Kidney tubule cell (primary cell): ENCODE measurements at regions not wholly inside any gene's neighbourhood (a gene's known extent, or its start where the extent isn't known, plus 50 kb on each side); places are given as distances from the start of the nearest gene placed in this dataset.
"Not testable (repeated sequence)": the region's sequence is repeated elsewhere in the genome, so short reads cannot be mapped to it uniquely, and the experiment has no call there.

Experiments used
- DNase-seq: peaks from one replicate; pipeline ENCODE4 v3.0.0-alpha.2; 2018; ENCODE audit warnings: low spot score

GRCh38 chr5:2382776-2383697 is 368.4 kb downstream of the IRX2 start:
- no peak for DNase-seq

DNA sequence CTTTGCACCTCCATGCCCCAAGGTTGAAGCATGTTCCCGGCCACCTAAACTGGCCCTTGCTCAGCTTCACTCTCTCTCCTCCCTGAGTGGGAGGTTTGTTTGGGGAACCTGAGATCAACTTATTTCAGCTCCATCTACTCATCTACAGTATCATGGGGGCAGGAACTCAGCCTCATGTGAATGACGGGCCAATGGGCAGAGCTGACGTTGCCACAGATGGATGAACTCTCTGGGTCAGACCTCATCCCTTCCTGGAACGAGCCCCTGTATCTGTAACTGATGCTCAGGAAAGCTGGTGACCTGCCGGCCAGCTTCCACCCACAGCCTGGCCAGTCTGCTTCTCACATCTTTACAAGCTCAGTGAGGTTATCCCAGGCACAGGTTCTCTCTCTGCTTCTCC is 369.6 kb downstream of the IRX2 start:
- no peak for DNase-seq

DNA sequence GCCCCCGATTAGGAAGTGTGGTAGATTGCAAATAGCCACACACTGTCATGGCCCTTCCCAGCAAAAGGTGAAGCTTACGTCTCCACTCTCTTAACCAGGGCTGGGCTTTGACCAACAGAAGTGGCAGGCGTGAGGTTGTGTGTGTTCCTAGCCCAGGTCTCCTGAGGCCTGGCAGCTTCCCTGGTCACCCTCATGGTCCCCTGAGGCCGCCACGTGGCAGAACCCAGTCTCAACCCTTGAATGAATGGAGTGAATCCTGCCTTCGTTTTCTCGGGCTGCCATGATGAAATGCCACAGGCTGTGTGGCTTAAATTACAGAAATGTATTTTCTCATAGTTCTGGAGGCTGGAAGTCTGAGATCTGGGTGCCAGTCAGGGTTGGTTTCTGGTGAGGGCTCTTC is 370.4 kb downstream of the IRX2 start:
- no peak for DNase-seq

DNA sequence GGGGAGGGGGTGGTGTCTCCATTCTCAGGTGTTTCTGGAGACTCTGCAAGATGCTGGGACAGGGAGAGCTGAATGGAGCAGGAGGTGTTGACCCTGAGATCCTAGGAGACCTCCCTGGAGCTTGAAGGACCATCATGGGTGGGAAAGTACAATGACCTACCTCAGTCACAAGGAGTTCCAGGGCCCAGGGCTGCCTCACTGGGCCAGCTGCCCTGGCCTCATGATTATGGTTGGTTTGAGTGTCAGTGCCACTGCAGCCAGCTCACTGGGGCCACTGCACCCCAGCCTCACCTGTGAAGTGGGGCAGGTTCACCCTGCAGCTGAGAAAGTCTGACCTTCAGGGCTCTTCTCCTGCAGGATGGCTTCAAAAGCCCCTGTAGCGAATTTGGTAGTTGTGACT is 372.5 kb downstream of the IRX2 start:
- DNase-seq: no peak

- no peak for DNase-seq
Measured at GRCh38 chr5:2378108-2378507, 373.4 kb downstream of the IRX2 start.

GRCh38 chr5:2376486-2376885 is 375.0 kb downstream of the IRX2 start:
- no peak for DNase-seq

DNA sequence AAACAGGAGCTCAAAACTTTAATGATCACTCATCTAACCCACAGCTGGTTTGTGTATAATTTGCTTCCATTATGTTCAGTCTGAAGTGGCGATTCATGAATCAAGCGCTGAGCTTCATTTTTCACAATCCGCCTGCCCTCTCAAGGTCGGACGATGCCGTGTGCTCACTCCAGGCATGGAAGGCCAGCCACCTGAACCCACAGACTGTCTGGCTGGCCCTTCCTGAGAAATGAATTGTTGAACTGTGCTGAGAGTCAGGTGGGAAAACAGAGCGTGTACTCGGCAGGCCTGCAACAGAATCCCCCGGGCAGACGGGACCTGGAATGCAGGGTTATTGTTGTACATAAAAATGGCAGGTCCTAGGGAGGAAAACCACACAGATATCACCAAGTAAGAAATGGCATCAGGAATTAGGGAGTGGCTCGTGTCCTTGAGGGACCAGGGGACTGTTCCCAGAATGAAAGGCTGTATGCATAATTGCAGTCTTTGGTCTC is 375.7 kb downstream of the IRX2 start:
- no peak for DNase-seq

- DNase-seq: no peak
Measured at GRCh38 chr5:2375291-2375690, 376.2 kb downstream of the IRX2 start.

- no peak for DNase-seq
Measured at GRCh38 chr5:2374703-2375102, 376.8 kb downstream of the IRX2 start.

DNA sequence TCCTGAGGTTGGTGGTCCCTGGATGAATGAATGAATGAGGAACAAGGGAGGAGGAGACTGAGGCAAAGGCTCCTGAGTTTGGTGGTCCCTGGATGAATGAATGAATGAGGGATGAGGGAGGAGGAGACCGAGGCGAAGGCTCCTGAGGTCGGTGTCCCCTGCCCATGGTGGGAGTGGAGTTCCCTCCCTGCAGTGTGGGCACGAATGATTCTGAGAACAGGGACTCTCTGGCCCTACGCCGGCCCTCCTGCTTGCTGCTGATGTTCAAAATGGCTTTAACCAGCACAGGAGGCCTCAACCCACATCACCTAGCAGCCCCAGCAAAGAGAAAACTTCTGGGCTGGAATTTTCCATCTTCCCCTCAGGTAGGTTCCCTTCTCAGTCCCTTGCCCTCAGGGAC is 377.8 kb downstream of the IRX2 start:
- no peak for DNase-seq

GRCh38 chr5:2371419-2371710 is 380.1 kb downstream of the IRX2 start:
- DNase-seq: no peak

GRCh38 chr5:2370626-2371418 is 380.7 kb downstream of the IRX2 start:
- DNase-seq: no peak

DNA sequence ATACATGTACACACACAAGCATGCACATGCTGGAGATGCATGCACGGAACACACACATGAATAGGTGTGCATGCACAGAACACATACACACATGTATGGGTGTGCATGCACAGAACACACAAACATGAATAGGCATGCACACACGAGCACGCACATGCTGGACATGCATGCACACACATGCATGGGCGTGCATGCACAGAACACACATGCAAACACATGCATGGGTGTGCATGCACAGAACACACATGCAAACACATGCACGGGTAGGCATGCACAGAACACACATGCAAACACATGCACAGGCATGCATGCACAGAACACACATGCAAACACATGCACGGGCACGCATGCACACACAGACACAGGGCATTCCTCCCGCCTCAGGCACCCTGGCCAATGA is 382.3 kb downstream of the IRX2 start:
- no peak for DNase-seq

DNA sequence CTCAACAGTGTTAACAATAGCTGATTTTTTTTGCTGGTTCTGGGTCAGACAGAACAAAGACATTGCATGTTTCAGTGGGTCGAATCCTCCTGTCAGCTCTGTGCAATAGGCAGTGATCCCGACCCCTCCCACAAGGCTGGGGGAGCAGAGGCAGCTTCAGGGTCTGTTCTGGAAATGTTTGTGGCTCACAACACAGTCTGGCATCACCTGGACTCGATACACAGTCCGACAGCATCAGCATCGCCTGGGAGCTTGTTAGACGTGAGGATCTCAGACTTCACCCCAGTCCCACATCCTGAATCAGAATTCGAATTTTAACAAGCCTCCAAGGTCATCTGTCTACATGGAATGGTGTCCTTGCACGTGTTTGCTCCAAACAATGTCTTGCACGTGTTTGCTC is 384.7 kb downstream of the IRX2 start:
- no peak for DNase-seq

DNA sequence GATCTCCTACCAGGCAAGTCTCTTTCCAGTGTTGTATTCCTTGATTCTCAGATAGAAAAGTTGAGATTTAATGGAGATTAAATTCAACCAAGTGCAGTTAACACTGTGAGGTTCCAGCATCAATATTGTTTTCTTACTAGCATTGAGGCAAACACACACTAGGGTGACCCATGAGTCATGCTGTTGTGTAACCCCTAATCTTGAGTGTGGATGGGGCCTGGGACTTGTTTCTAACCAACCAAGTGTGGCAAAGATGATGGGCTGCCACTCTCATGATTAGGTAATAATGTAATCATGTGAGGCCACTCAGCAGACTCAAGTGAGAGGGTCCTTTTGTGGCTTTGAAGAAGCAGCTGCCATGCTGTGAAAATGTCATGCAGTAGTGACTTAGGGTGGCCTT is 394.2 kb downstream of the IRX2 start:
- no peak for DNase-seq

GRCh38 chr5:2355859-2356258 is 395.6 kb downstream of the IRX2 start:
- no peak for DNase-seq

GRCh38 chr5:2353871-2354440 is 397.5 kb downstream of the IRX2 start:
- no peak for DNase-seq

DNA sequence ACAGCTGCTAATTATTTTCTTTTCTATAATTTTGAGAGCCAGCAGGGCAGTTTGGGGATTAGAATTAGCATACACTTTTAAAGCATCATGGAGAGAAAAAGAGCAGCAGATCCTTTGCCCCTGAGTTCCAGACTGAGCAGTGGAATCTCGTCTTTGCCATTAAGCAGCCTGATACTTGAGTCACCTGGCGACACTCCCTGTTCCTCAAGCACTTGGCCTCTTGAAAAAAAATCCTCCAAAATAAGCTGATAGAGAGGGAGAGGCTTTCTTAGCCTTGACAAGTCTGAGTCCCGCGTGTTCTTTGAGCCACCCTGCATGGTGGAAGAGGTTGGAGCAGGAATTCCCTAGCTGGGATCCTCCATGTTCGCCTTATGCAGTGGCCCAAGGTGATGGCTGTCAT is 398.3 kb downstream of the IRX2 start:
- no peak for DNase-seq

GRCh38 chr5:2352101-2352861 is 399.2 kb downstream of the IRX2 start:
- no peak for DNase-seq

DNA sequence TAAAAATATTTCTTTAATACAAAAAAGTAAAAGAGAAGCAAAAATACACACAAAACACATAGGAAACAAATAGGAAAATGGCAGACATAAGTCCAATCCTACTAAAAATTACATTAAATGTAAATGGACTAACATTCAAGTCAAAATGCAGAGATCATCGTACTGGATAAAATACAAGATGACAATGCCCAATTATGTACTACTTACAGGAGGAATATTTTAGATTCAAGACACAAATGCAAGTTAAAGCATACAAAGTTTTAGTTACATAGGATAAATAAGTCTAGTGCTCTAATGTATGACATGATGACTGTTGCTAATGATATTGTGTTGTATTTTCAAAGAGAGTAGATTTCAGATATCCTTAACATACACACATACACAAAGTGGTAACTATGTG is 401.7 kb downstream of the IRX2 start:
- not testable (repeated sequence) for DNase-seq

DNA sequence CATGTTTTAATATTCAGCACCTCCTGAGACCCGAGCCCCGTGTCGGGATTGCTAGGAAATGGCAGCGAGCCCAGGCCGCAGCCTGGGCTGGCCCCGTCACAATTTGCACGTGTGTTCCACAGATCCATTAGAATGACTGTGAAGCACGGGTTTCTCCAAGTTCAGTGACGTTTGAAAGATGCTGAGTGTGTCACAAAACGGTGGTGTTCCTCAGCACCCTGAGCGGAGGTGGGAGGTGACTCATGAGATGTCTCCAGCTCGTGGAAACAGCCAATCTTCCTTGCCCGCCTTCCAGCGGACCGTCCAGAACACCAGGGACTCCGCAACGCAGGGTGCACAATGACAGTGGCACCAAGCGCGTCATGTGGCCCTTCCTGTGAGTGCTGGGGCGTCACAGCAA is 412.8 kb downstream of the IRX2 start:
- no peak for DNase-seq
